ENCODE measurements at regions not wholly inside any gene's neighbourhood (a gene's known extent, or its start where the extent isn't known, plus 50 kb on each side); places are given as distances from the start of the nearest gene placed in this dataset.

GRCh38 chr3:59621037-59621436 is 571.2 kb upstream of the CFAP20DC start:
- TF ChIP-seq, protein P1, sequence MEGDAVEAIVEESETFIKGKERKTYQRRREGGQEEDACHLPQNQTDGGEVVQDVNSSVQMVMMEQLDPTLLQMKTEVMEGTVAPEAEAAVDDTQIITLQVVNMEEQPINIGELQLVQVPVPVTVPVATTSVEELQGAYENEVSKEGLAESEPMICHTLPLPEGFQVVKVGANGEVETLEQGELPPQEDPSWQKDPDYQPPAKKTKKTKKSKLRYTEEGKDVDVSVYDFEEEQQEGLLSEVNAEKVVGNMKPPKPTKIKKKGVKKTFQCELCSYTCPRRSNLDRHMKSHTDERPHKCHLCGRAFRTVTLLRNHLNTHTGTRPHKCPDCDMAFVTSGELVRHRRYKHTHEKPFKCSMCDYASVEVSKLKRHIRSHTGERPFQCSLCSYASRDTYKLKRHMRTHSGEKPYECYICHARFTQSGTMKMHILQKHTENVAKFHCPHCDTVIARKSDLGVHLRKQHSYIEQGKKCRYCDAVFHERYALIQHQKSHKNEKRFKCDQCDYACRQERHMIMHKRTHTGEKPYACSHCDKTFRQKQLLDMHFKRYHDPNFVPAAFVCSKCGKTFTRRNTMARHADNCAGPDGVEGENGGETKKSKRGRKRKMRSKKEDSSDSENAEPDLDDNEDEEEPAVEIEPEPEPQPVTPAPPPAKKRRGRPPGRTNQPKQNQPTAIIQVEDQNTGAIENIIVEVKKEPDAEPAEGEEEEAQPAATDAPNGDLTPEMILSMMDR (IDR thresholded peaks at IDR 0.05 in 4 of 5, conservative IDR thresholded peaks at IDR 0.05 in 1 of 5): no peak
- no peak for TF ChIP-seq POLR2A (IDR thresholded peaks at IDR 0.05)

Measured in gastrocnemius medialis (tissue), 4 donors.